ENCODE measurements at regions not wholly inside any gene's neighbourhood (a gene's known extent, or its start where the extent isn't known, plus 50 kb on each side); places are given as distances from the start of the nearest gene placed in this dataset.

- no peak for ATAC-seq
- WGBS, 4 donors, result 89 to 100% (median 99%) methylated on average over 1 of the region's 1 CpG
- H3K36me3 ChIP-seq, result no peaks in the 10 kb centered on the region
- no peaks in the 10 kb centered on the region for H3K9me3 ChIP-seq
- H3K4me1 ChIP-seq, result peaks cover 0 to 34% (median 15%) of the 10 kb centered on the region in 12 donors
- H3K4me3 ChIP-seq, result no peak overlapping the region
- H3K27ac ChIP-seq, result no peak overlapping the region
- TF ChIP-seq CTCF (IDR thresholded peaks at IDR 0.05), result no peak
- no peak for TF ChIP-seq POLR2A (IDR thresholded peaks at IDR 0.05)
- intact Hi-C loops (cut with DNase I), result loop anchor here in 3 of 10 donors (10.0 kb wide), 2 partner anchors 63 to 87 kb away; no protein-coding TSS in a partner anchor
- DNase-seq, result no peak
- no peaks in the 10 kb centered on the region for H3K27me3 ChIP-seq
Measured at GRCh38 chr12:92072112-92072511, 73.5 kb downstream of the BTG1 start.

GRCh38 chr12:92070864-92071445 lies 74.7 kb downstream of the BTG1 start:
- intact Hi-C loops (cut with DNase I), result loop anchor here in 3 of 10 donors (10.0 kb wide), 2 partner anchors 64 to 86 kb away; no protein-coding TSS in a partner anchor
- DNase-seq, result no peak
- Histone ChIP-seq H3K4me3 (no peak overlapping the region), H3K9me3 (no peaks in the 10 kb centered on the region), H3K36me3 (no peaks in the 10 kb centered on the region), H3K4me1 (peaks cover 0 to 30% (median 12%) of the 10 kb centered on the region in 12 donors), H3K27ac (peak overlapping the region in 1 of 12 donors; percentile 38), H3K27me3 (no peaks in the 10 kb centered on the region)
- peak in 1 of 4 donors; percentile 51 for ATAC-seq
- WGBS, 4 donors, result 78 to 94% (median 87%) methylated on average over 6 of the region's 6 CpGs
- TF ChIP-seq CTCF (IDR thresholded peaks at IDR 0.05), result no peak
- TF ChIP-seq POLR2A (IDR thresholded peaks at IDR 0.05), result no peak

- ATAC-seq (no peak), DNase-seq (no peak)
- H3K27me3 ChIP-seq, result no peaks in the 10 kb centered on the region
- H3K9me3 ChIP-seq, result no peaks in the 10 kb centered on the region
- no peaks in the 10 kb centered on the region for H3K36me3 ChIP-seq
- WGBS, 4 donors, result 89 to 93% (median 92%) methylated on average over 8 of the region's 8 CpGs
- intact Hi-C loops (cut with DNase I), result loop anchor here in 3 of 10 donors (10.0 kb wide), 2 partner anchors 65 to 85 kb away; no protein-coding TSS in a partner anchor
- peak overlapping the region in 1 of 12 donors; percentile 38 for H3K27ac ChIP-seq
- no peak overlapping the region for H3K4me3 ChIP-seq
- TF ChIP-seq POLR2A (IDR thresholded peaks at IDR 0.05) (no peak), CTCF (IDR thresholded peaks at IDR 0.05) (no peak)
- peaks cover 0 to 28% (median 5%) of the 10 kb centered on the region in 12 donors for H3K4me1 ChIP-seq
Measured at GRCh38 chr12:92070054-92070863, 75.4 kb downstream of the BTG1 start.

GRCh38 chr12:92068459-92068858 lies 77.2 kb downstream of the BTG1 start:
- ATAC-seq (no peak), DNase-seq (no peak)
- Histone ChIP-seq H3K27ac (no peak overlapping the region), H3K4me3 (no peak overlapping the region), H3K36me3 (no peaks in the 10 kb centered on the region), H3K27me3 (no peaks in the 10 kb centered on the region), H3K4me1 (peaks cover 0 to 32% (median 0%) of the 10 kb centered on the region in 12 donors), H3K9me3 (no peaks in the 10 kb centered on the region)
- TF ChIP-seq POLR2A (IDR thresholded peaks at IDR 0.05), result no peak
- no peak for TF ChIP-seq CTCF (IDR thresholded peaks at IDR 0.05)
- WGBS, 4 donors, result 81 to 84% (median 83%) methylated on average over 1 of the region's 1 CpG
- intact Hi-C loops (cut with DNase I), result no loop called here

All from heart left ventricle (tissue), 16 donors.